Vagina (tissue), 2 donors: ENCODE measurements at regions not wholly inside any gene's neighbourhood (a gene's known extent, or its start where the extent isn't known, plus 50 kb on each side); places are given as distances from the start of the nearest gene placed in this dataset.
A peak's percentile ranks its signal among the peaks of the same experiment; 100 is the strongest.

Experiments used
- DNase-seq, 2 donors: peaks; one replicate each; pipeline ENCODE4 v3.0.0-alpha.2; 2017; ENCODE audit errors: extremely low spot score in 2 of 2
- H3K27ac ChIP-seq: fragments of 200-600 bp; sonication (generic); one replicate; pipeline ENCODE4 v1.5.1; 2019
- H3K27me3 ChIP-seq: fragments of 200-600 bp; sonication (generic); one replicate; pipeline ENCODE4 v1.5.1; 2019
- H3K36me3 ChIP-seq, 2 donors: fragments of 200-600 bp; sonication (generic); one replicate each; pipeline ENCODE4 v1.5.1; 2017 to 2019
- H3K4me1 ChIP-seq: fragments of 200-600 bp; sonication (generic); one replicate; pipeline ENCODE4 v1.5.1; 2019
- H3K4me3 ChIP-seq, 2 donors: fragments of 200-600 bp; sonication (generic); 1 replicate in 1 of 2; 2 replicates in 1 of 2; pipeline ENCODE4 v1.5.1; 2016 to 2019
- H3K9me3 ChIP-seq: fragments of 200-600 bp; sonication (generic); one replicate; pipeline ENCODE4 v1.5.1; 2019
- CTCF ChIP-seq, 3 experiments: fragments of 450-650 bp in 2 of 3; fragments of 200-600 bp in 1 of 3; sonication (generic) in 1 of 3; IDR thresholded peaks; one replicate each; pipeline ENCODE4 v1.5.1; 2017 to 2019; ENCODE audit warnings: antibody characterized with exemption in 3 of 3, mild to moderate bottlenecking in 2 of 3, moderate library complexity in 2 of 3
- POLR2A ChIP-seq, 2 donors: fragments of 450-650 bp; IDR thresholded peaks; one replicate each; pipeline ENCODE4 v1.6.1; 2017; ENCODE audit warnings: antibody characterized with exemption in 2 of 2, mild to moderate bottlenecking in 2 of 2, moderate library complexity in 2 of 2
- POLR2AphosphoS5 ChIP-seq, 2 donors: sonication (generic); formaldehyde crosslinking; IDR thresholded peaks; one replicate each; pipeline ENCODE4 v1.9.0; 2017; ENCODE audit warnings: antibody characterized with exemption in 2 of 2, mild to moderate bottlenecking in 2 of 2, low read depth in 1 of 2; ENCODE audit not compliant: insufficient read depth in 1 of 2
- intact Hi-C: fragments of 100-400 bp; cut with DNase I; formaldehyde crosslinking; loops from one replicate; pipeline ENCODE4 v1.15.1; 2023

- intact Hi-C loops = no loop called here
- no peaks in the 10 kb centered on the region for H3K4me1 ChIP-seq
- H3K27me3 ChIP-seq = no peaks in the 10 kb centered on the region
- H3K4me3 ChIP-seq = no peak overlapping the region
- no peaks in the 10 kb centered on the region for H3K36me3 ChIP-seq
- TF ChIP-seq POLR2A (IDR thresholded peaks at IDR 0.05) (no peak), CTCF (IDR thresholded peaks at IDR 0.05) (no peak), POLR2AphosphoS5 (IDR thresholded peaks at IDR 0.05; ENCODE audit: insufficient read depth in 1 of 2, low read depth in 1 of 2) (no peak)
- DNase-seq = no peak
- no peak overlapping the region for H3K27ac ChIP-seq
- no peaks in the 10 kb centered on the region for H3K9me3 ChIP-seq
Measured at GRCh38 chr7:69182596-69183467, 415.4 kb upstream of the AUTS2 start.

GRCh38 chr7:69184339-69184738 lies 413.9 kb upstream of the AUTS2 start:
- intact Hi-C loops = no loop called here
- no peaks in the 10 kb centered on the region for H3K4me1 ChIP-seq
- no peak overlapping the region for H3K27ac ChIP-seq
- TF ChIP-seq POLR2AphosphoS5 (IDR thresholded peaks at IDR 0.05; ENCODE audit: insufficient read depth in 1 of 2, low read depth in 1 of 2) (no peak), CTCF (IDR thresholded peaks at IDR 0.05) (no peak), POLR2A (IDR thresholded peaks at IDR 0.05) (no peak)
- H3K27me3 ChIP-seq = no peaks in the 10 kb centered on the region
- DNase-seq = peak in 1 of 2 donors; percentile 25
- no peaks in the 10 kb centered on the region for H3K36me3 ChIP-seq
- no peak overlapping the region for H3K4me3 ChIP-seq
- no peaks in the 10 kb centered on the region for H3K9me3 ChIP-seq

- peak in 1 of 2 donors; percentile 19 for DNase-seq
- Histone ChIP-seq H3K4me1 (peaks cover 1% of the 10 kb centered on the region), H3K36me3 (no peaks in the 10 kb centered on the region), H3K27me3 (no peaks in the 10 kb centered on the region), H3K4me3 (no peak overlapping the region), H3K27ac (no peak overlapping the region), H3K9me3 (no peaks in the 10 kb centered on the region)
- no peak for TF ChIP-seq POLR2A (IDR thresholded peaks at IDR 0.05)
- TF ChIP-seq CTCF (IDR thresholded peaks at IDR 0.05) = no peak
- no peak for TF ChIP-seq POLR2AphosphoS5 (IDR thresholded peaks at IDR 0.05; ENCODE audit: insufficient read depth in 1 of 2, low read depth in 1 of 2)
- intact Hi-C loops = no loop called here
Measured at GRCh38 chr7:69185170-69185569, 413.1 kb upstream of the AUTS2 start.

- Histone ChIP-seq H3K27ac (no peak overlapping the region), H3K27me3 (no peaks in the 10 kb centered on the region), H3K4me3 (no peak overlapping the region), H3K4me1 (peaks cover 8% of the 10 kb centered on the region), H3K9me3 (no peaks in the 10 kb centered on the region), H3K36me3 (no peaks in the 10 kb centered on the region)
- TF ChIP-seq CTCF (IDR thresholded peaks at IDR 0.05) (no peak), POLR2AphosphoS5 (IDR thresholded peaks at IDR 0.05; ENCODE audit: insufficient read depth in 1 of 2, low read depth in 1 of 2) (no peak), POLR2A (IDR thresholded peaks at IDR 0.05) (no peak)
- no peak for DNase-seq
- intact Hi-C loops = no loop called here
Measured at GRCh38 chr7:69186974-69187373, 411.3 kb upstream of the AUTS2 start.

GRCh38 chr7:69187824-69188333 lies 410.4 kb upstream of the AUTS2 start:
- Histone ChIP-seq H3K4me1 (peaks cover 8% of the 10 kb centered on the region), H3K27me3 (no peaks in the 10 kb centered on the region), H3K9me3 (no peaks in the 10 kb centered on the region), H3K4me3 (no peak overlapping the region), H3K27ac (no peak overlapping the region), H3K36me3 (no peaks in the 10 kb centered on the region)
- intact Hi-C loops = no loop called here
- no peak for TF ChIP-seq POLR2AphosphoS5 (IDR thresholded peaks at IDR 0.05; ENCODE audit: insufficient read depth in 1 of 2, low read depth in 1 of 2)
- TF ChIP-seq CTCF (IDR thresholded peaks at IDR 0.05) = no peak
- no peak for TF ChIP-seq POLR2A (IDR thresholded peaks at IDR 0.05)
- DNase-seq = no peak
